Duodenal mucosa (tissue), 2 donors: ENCODE measurements at regions not wholly inside any gene's neighbourhood (a gene's known extent, or its start where the extent isn't known, plus 50 kb on each side); places are given as distances from the start of the nearest gene placed in this dataset.
"Not testable (repeated sequence)": the region's sequence is repeated elsewhere in the genome, so short reads cannot be mapped to it uniquely, and the experiment has no call there.

Experiments
- H3K27ac ChIP-seq: one replicate; pipeline ENCODE4 v1.7.0; 2013; ENCODE audit warnings: low read depth, low read length
- H3K27me3 ChIP-seq, 2 donors: one replicate each; pipeline ENCODE4 v1.7.0; 2013; ENCODE audit warnings: low read length in 2 of 2, control low read depth in 1 of 2; ENCODE audit not compliant: insufficient read depth in 2 of 2, control insufficient read depth in 1 of 2
- H3K36me3 ChIP-seq, 2 donors: one replicate each; pipeline ENCODE4 v1.7.0; 2013; ENCODE audit warnings: low read length in 2 of 2, control low read depth in 1 of 2; ENCODE audit not compliant: insufficient read depth in 2 of 2, control insufficient read depth in 1 of 2
- H3K4me1 ChIP-seq, 2 donors: one replicate each; pipeline ENCODE4 v1.7.0; 2013; ENCODE audit warnings: low read length in 2 of 2, control low read depth in 1 of 2; ENCODE audit not compliant: insufficient read depth in 2 of 2, control insufficient read depth in 1 of 2
- H3K4me3 ChIP-seq, 2 donors: one replicate each; pipeline ENCODE4 v1.7.0; 2013; ENCODE audit warnings: low read length in 2 of 2, low read depth in 1 of 2
- H3K9ac ChIP-seq, 2 donors: one replicate each; pipeline ENCODE4 v1.7.0; 2013; ENCODE audit warnings: low read length in 2 of 2, low read depth in 1 of 2
- H3K9me3 ChIP-seq, 2 donors: one replicate each; pipeline ENCODE4 v1.7.0; 2013; ENCODE audit warnings: low read length in 2 of 2, control low read depth in 1 of 2; ENCODE audit not compliant: control insufficient read depth in 1 of 2

DNA sequence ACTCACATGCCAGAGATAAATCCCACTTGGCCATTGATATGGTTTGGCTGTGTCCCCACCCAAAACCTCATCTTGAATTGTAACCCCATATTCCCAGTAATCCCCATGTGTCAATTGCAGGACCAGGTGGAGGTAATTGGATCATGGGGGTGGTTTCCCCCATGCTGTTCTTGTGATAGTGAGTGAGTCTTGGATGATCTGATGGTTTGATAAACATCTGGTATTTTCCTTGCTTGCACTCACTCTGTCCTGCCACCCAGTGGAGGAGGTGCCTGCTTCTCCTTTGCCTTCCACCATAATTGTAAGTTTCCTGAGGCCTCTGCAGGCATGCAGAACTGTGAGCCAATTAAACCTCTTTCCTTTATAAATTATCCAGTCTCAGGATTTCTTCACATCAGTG, 50.4 kb upstream of the B3GAT2 start:
- H3K9me3 ChIP-seq, H3K4me1 ChIP-seq, H3K27me3 ChIP-seq, H3K4me3 ChIP-seq, H3K36me3 ChIP-seq, H3K27ac ChIP-seq, H3K9ac ChIP-seq: not testable (repeated sequence)

GRCh38 chr6:71011871-71012371, 55.1 kb upstream of the B3GAT2 start:
- H3K27me3 ChIP-seq: peaks cover 0 to 8% of the 10 kb centered on the region in 2 donors
- no peak overlapping the region for H3K4me3 ChIP-seq
- H3K9me3 ChIP-seq: no peaks in the 10 kb centered on the region

GRCh38 chr6:71012866-71013469, 56.1 kb upstream of the B3GAT2 start:
- Histone ChIP-seq H3K27me3 (peaks cover 0 to 8% of the 10 kb centered on the region in 2 donors), H3K4me3 (no peak overlapping the region), H3K27ac (no peak overlapping the region), H3K36me3 (no peaks in the 10 kb centered on the region), H3K9me3 (no peaks in the 10 kb centered on the region), H3K4me1 (no peaks in the 10 kb centered on the region), H3K9ac (no peak overlapping the region)

More at GRCh38 chr6:71011871-71012371, 55.1 kb upstream of the B3GAT2 start:
- H3K27ac ChIP-seq: no peak overlapping the region
- no peaks in the 10 kb centered on the region for H3K4me1 ChIP-seq
- no peak overlapping the region for H3K9ac ChIP-seq
- H3K36me3 ChIP-seq: no peaks in the 10 kb centered on the region

DNA sequence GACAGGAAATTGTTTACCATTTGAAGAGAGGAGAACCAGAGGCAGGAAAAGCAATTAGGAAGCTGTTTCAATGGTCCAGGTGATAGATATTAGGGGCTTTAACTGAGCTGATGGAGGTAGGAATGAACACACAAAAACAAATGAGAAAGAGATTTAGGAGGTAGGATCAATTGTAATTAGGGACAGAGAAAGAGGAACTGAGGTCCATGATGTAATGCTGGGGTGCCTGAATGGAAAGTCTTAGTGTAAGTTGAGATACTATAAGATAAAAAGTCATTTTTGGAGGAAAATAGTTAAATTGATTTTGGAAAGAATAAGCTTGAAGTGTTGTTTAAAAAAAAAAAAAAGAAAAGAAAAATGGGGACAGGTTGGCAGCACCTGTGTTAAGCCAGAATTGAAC, 58.5 kb upstream of the B3GAT2 start:
- Histone ChIP-seq H3K27ac (no peak overlapping the region), H3K36me3 (no peaks in the 10 kb centered on the region), H3K4me3 (no peak overlapping the region), H3K4me1 (no peaks in the 10 kb centered on the region), H3K9ac (no peak overlapping the region), H3K27me3 (no peaks in the 10 kb centered on the region), H3K9me3 (no peaks in the 10 kb centered on the region)

DNA sequence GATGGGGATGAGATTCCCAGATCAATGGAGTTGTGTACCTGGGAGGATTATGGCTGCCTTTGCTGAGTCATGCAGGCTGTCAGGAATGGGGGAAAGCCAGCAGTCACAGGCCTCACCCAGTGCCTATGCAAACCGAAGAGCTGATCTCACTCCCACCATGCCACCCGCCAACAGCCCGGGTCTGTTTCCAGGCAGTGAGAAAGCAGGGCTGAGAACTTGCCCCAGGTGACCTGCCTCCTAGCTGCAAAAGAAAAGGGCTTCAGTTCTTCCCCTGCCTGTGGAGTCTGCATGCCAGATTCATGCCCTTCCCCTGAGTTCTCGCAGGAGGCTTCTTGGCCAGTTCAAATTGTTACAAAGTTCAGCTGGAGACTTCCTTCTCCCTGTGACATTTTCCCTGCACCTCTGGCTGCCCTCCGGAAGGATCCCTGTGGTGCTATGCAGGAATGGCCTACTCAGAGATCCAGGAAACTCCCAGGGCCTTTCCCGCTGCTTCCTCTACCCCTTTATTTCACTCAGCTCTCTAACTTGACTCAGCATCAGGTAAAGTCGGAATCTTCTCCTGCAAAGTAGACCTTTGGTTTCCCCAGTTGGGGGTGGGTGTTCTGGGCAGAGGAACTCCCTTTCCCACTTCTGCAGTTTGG, 71.5 kb upstream of the B3GAT2 start:
- H3K4me3 ChIP-seq: no peak overlapping the region
- H3K27me3 ChIP-seq: no peaks in the 10 kb centered on the region
- H3K36me3 ChIP-seq: no peaks in the 10 kb centered on the region
- no peak overlapping the region for H3K9ac ChIP-seq
- no peaks in the 10 kb centered on the region for H3K9me3 ChIP-seq
- no peaks in the 10 kb centered on the region for H3K4me1 ChIP-seq
- H3K27ac ChIP-seq: no peak overlapping the region

DNA sequence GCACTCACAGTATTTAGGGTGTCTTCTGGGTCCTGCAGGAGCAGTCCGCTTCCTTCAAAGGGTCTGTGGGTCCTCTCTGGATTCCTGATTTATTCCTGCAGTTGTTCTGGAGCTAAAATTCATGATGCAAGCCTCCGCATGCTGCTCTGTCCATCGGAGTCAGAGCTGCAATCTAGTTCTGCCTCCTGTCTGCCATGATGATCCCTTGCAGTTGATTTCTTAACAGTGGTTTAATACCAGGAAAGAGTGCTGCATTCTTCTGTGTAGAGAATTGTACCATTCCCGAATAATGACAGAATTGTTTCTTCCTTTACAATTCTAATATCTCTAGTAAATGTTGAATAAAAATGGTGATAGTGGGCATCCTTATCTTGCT, 72.0 kb upstream of the B3GAT2 start:
- Histone ChIP-seq H3K27ac (no peak overlapping the region), H3K4me3 (no peak overlapping the region), H3K36me3 (no peaks in the 10 kb centered on the region), H3K4me1 (no peaks in the 10 kb centered on the region), H3K9ac (no peak overlapping the region), H3K27me3 (no peaks in the 10 kb centered on the region), H3K9me3 (no peaks in the 10 kb centered on the region)

- Histone ChIP-seq H3K4me3 (no peak overlapping the region), H3K27me3 (no peaks in the 10 kb centered on the region), H3K27ac (no peak overlapping the region), H3K9ac (no peak overlapping the region), H3K4me1 (no peaks in the 10 kb centered on the region), H3K36me3 (no peaks in the 10 kb centered on the region), H3K9me3 (no peaks in the 10 kb centered on the region)
Measured at GRCh38 chr6:71029555-71029954, 72.7 kb upstream of the B3GAT2 start.

GRCh38 chr6:71031912-71032311, 75.1 kb upstream of the B3GAT2 start:
- Histone ChIP-seq H3K4me1 (no peaks in the 10 kb centered on the region), H3K4me3 (no peak overlapping the region), H3K27me3 (no peaks in the 10 kb centered on the region), H3K36me3 (no peaks in the 10 kb centered on the region), H3K27ac (no peak overlapping the region), H3K9ac (no peak overlapping the region), H3K9me3 (no peaks in the 10 kb centered on the region)

DNA sequence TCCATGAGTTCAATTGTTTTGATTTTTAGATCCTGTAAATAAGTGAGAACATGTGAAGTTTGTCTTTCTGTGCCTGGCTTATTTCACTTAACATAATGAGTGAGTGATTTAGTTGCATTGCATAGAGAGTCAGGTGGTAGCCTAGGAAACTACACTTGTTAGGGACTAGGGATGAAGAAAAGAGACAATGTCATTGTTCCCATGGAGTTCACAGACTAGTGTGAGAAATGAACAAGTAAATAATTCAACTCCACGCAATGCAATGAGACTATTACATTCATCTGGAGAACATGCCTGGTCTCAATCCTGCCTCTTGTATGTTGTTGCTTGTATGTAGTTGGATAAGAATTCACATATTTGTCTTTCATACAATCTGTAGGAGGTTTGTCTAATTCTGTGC, 76.3 kb upstream of the B3GAT2 start:
- H3K9ac ChIP-seq: no peak overlapping the region
- no peak overlapping the region for H3K4me3 ChIP-seq
- H3K27ac ChIP-seq: no peak overlapping the region
- H3K4me1 ChIP-seq: no peaks in the 10 kb centered on the region
- H3K9me3 ChIP-seq: no peaks in the 10 kb centered on the region
- no peaks in the 10 kb centered on the region for H3K27me3 ChIP-seq
- H3K36me3 ChIP-seq: no peaks in the 10 kb centered on the region

DNA sequence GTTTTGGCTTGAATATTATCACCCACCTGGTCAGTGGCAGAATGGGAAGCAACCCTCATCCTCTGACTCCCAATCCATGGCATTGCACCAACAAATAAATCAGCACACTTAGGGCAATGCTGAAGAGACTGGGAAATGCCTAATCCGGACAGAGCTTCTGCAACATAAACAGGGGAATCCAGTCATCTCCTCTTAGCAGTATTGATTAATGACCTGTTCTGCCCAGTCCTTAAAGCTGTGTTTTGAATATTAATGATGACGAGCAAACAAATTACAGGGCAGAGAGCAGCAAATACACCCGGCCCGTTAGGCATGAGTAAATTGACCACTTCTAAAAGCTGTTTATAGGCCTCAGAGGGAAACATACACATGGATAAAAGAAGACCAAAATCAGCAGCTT, 77.0 kb upstream of the B3GAT2 start:
- Histone ChIP-seq H3K9ac (no peak overlapping the region), H3K4me3 (no peak overlapping the region), H3K36me3 (no peaks in the 10 kb centered on the region), H3K4me1 (no peaks in the 10 kb centered on the region), H3K27me3 (no peaks in the 10 kb centered on the region), H3K9me3 (no peaks in the 10 kb centered on the region), H3K27ac (no peak overlapping the region)
